Kidney (tissue), 13 donors: ENCODE measurements at regions not wholly inside any gene's neighbourhood (a gene's known extent, or its start where the extent isn't known, plus 50 kb on each side); places are given as distances from the start of the nearest gene placed in this dataset.
"Not testable (repeated sequence)": the region's sequence is repeated elsewhere in the genome, so short reads cannot be mapped to it uniquely, and the experiment has no call there.

Experiments used
- DNase-seq, 5 donors: peaks; one replicate each; pipeline ENCODE4 v3.0.0-alpha.2; 2013 to 2020
- FAIRE-seq: peaks from 2 replicates; lab custom pipeline; 2012; peaks lifted over from hg19 to GRCh38; lab: Jason Lieb, UNC
- H3K27ac ChIP-seq, 2 donors: one replicate each; pipeline ENCODE4 v1.7.0; 2013; ENCODE audit warnings: low read depth in 2 of 2, low read length in 2 of 2, inconsistent platforms in 1 of 2
- H3K27me3 ChIP-seq: one replicate; pipeline ENCODE4 v1.7.1; 2013; ENCODE audit warnings: low read length, inconsistent platforms; ENCODE audit not compliant: control insufficient read depth, insufficient read depth
- H3K36me3 ChIP-seq, 3 donors: one replicate each; pipeline versions ENCODE4 v1.7.0 to v1.7.1; 2013; ENCODE audit warnings: low read length in 3 of 3, control low read depth in 1 of 3, inconsistent platforms in 1 of 3; ENCODE audit not compliant: insufficient read depth in 3 of 3, control insufficient read depth in 2 of 3
- H3K4me1 ChIP-seq, 3 donors: one replicate each; pipeline versions ENCODE4 v1.7.0 to v1.7.1; 2013; ENCODE audit warnings: low read length in 3 of 3, inconsistent platforms in 1 of 3, low read depth in 1 of 3; ENCODE audit not compliant: control insufficient read depth in 2 of 3, insufficient read depth in 2 of 3
- H3K4me3 ChIP-seq, 3 donors: one replicate each; pipeline versions ENCODE4 v1.7.0 to v1.8.1; 2013; ENCODE audit warnings: low read length in 3 of 3, control low read depth in 1 of 3, inconsistent platforms in 1 of 3
- H3K9ac ChIP-seq, 3 donors: one replicate each; pipeline versions ENCODE4 v1.7.0 to v1.7.1; 2013; ENCODE audit warnings: low read length in 3 of 3, control low read depth in 1 of 3, inconsistent platforms in 1 of 3
- H3K9me3 ChIP-seq, 3 donors: one replicate each; pipeline versions ENCODE4 v1.7.0 to v1.7.1; 2013; ENCODE audit warnings: low read length in 3 of 3, control low read depth in 1 of 3, inconsistent platforms in 1 of 3; ENCODE audit not compliant: control insufficient read depth in 2 of 3, insufficient read depth in 1 of 3
- intact Hi-C: fragments of 100-400 bp; cut with DNase I; formaldehyde crosslinking; loops from one replicate; pipeline ENCODE4 v1.11.1; 2022
- TF ChIP-seq, protein P1 (sequence below): IDR thresholded peaks from 3 replicates; pipeline ENCODE4 v1.5.1; 2012; ENCODE audit warnings: mild to moderate bottlenecking, moderate library complexity, borderline replicate concordance; ENCODE audit not compliant: insufficient read depth; ENCODE audit errors: extremely low read depth
- donor health status: control.
- donor health status: control.
- donor health status: control.
- donor health status: control.
- donor health status: control.
- donor health status: DM: yes; HTN: yes; CAD: no.
- donor health status: Normal renal cell carcinoma (clear cell type).

DNA sequence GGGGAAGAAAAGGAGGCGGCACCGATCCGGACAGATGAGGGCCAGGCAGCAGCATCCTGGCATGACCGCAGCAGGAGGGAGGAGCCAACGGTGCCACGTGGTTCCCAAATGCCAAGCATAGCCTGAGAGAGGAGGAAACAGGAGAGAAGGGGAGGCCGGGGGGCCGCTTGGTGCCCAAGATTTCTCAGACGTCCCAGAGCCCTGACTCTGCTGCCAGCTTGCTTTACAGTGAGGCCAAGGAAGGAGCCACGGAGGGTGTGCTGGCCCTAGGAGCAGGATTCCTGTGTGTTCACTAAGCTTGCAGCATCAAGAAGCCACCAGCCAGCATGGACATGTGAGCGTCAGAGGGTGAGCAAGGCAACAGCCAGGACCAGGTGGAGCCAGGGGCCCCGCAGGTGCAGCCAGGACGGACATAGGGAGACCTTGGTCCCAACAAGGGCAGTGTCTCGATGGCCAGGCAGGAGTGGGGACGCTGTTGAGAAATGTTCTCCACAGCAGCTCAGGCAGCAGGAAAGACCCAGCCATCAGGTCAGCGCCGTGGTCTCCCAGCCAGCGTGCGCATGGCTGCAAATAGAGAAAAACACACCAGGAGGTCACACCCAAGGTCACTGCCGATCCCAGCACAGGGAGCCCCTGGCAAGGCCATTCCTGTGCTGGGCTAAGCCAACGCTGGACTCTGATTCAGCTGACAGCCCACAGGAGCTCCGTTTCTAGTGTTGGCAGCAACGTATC, 143.7 kb downstream of the DLL1 start:
- Histone ChIP-seq H3K4me3 (no peak overlapping the region), H3K9ac (no peak overlapping the region), H3K27ac (no peak overlapping the region), H3K4me1 (peaks cover 0 to 6% (median 0%) of the 10 kb centered on the region in 3 donors), H3K27me3 (no peaks in the 10 kb centered on the region), H3K36me3 (no peaks in the 10 kb centered on the region), H3K9me3 (peaks cover 0 to 4% (median 0%) of the 10 kb centered on the region in 3 donors)
- intact Hi-C loops, result no loop called here
- no peak for FAIRE-seq
- TF ChIP-seq, protein P1, sequence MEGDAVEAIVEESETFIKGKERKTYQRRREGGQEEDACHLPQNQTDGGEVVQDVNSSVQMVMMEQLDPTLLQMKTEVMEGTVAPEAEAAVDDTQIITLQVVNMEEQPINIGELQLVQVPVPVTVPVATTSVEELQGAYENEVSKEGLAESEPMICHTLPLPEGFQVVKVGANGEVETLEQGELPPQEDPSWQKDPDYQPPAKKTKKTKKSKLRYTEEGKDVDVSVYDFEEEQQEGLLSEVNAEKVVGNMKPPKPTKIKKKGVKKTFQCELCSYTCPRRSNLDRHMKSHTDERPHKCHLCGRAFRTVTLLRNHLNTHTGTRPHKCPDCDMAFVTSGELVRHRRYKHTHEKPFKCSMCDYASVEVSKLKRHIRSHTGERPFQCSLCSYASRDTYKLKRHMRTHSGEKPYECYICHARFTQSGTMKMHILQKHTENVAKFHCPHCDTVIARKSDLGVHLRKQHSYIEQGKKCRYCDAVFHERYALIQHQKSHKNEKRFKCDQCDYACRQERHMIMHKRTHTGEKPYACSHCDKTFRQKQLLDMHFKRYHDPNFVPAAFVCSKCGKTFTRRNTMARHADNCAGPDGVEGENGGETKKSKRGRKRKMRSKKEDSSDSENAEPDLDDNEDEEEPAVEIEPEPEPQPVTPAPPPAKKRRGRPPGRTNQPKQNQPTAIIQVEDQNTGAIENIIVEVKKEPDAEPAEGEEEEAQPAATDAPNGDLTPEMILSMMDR, result no peak
- DNase-seq, result peak in 2 of 5 donors; percentile 38 to 74

DNA sequence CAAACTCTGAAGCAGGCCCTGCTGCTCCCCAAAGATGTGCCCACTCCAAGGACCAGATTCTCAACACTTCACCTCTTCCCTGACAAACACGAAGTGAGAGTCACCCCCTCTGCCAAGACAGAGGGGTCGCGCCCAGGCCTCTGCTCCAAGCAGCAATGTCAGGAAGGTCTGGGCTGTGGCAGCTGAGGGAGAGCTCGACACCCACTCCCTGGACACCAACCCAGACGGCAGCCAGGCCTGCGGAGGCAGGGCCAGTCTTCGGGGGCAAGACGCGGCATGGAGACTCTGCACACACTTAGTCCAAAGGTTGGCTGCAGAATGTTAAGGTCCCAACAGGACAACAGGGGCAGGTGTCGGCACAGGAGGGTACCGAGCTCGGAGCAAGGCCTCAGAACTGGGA, 144.2 kb downstream of the DLL1 start:
- peak in 2 of 5 donors; percentile 38 to 52 for DNase-seq
- TF ChIP-seq, protein P1, result no peak
- no peak for FAIRE-seq
- Histone ChIP-seq H3K27ac (no peak overlapping the region), H3K9me3 (peaks cover 0 to 4% (median 0%) of the 10 kb centered on the region in 3 donors), H3K4me1 (peaks cover 0 to 6% (median 0%) of the 10 kb centered on the region in 3 donors), H3K27me3 (no peaks in the 10 kb centered on the region), H3K4me3 (no peak overlapping the region), H3K9ac (no peak overlapping the region), H3K36me3 (no peaks in the 10 kb centered on the region)
- intact Hi-C loops, result no loop called here

DNA sequence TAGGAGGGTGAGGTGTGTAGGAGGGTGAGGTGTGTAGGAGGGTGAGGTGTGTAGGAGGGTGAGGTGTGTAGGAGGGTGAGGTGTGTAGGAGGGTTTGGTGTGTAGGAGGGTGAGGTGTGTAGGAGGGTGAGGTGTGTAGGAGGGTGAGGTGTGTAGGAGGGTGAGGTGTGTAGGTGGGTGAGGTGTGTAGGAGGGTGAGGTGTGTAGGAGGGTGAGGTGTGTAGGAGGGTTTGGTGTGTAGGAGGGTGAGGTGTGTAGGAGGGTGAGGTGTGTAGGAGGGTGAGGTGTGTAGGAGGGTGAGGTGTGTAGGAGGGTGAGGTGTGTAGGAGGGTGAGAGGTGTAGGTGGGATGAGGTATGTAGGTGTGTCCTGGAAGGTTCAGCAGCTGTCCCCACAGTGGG, 144.7 kb downstream of the DLL1 start:
- H3K27ac ChIP-seq, H3K9ac ChIP-seq, intact Hi-C loops, H3K27me3 ChIP-seq, H3K9me3 ChIP-seq, H3K36me3 ChIP-seq, H3K4me3 ChIP-seq, FAIRE-seq, H3K4me1 ChIP-seq: not testable (repeated sequence)
- DNase-seq, result peak in 1 of 5 donors; percentile 18

DNA sequence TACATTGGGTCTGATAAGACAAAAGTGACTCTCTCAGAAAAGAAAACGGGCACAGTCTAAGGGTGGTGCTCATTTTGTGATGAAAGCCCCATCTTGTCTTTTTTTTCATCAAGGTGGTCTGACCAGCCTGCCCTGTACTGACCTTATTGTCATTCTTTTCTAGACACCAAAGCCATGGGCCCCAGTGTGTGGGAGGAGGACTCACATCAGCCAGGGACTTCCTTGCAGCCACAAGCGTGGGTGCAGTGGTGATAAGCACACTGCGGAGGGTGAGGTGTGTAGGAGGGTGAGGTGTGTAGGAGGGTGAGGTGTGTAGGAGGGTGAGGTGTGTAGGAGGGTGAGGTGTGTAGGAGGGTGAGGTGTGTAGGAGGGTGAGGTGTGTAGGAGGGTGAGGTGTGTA, 145.2 kb downstream of the DLL1 start:
- H3K9me3 ChIP-seq, H3K4me3 ChIP-seq, H3K27me3 ChIP-seq, FAIRE-seq, H3K9ac ChIP-seq, intact Hi-C loops, H3K36me3 ChIP-seq, H3K4me1 ChIP-seq, H3K27ac ChIP-seq: not testable (repeated sequence)
- peak in 2 of 5 donors; percentile 4 to 12 for DNase-seq
